ENCODE measurements at regions not wholly inside any gene's neighbourhood (a gene's known extent, or its start where the extent isn't known, plus 50 kb on each side); places are given as distances from the start of the nearest gene placed in this dataset.
A peak's percentile ranks its signal among the peaks of the same experiment; 100 is the strongest.
"Not testable (repeated sequence)": the region's sequence is repeated elsewhere in the genome, so short reads cannot be mapped to it uniquely, and the experiment has no call there.

DNA sequence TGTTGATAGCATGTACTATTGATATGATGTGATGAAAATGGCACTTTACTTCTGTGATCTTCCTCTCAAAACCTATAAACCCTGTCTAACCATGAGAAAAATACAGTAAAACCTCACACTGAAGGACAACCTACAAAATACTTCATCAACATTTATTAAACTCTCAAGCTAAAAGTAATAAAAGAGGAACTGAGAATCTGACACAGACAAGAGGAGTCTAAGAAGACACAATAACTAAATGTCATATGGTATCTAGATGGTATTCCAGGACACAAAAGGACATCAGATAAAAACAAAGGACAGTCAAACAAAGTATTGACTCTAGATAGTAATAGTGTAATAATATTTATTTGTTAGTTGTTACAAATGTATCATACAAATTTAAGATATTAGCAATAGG lies 655.3 kb downstream of the SH3BGRL start:
- DNase-seq, result no peak

- DNase-seq, result no peak
Observed at GRCh38 chrX:81866873-81867272, 665.0 kb downstream of the SH3BGRL start.

DNA sequence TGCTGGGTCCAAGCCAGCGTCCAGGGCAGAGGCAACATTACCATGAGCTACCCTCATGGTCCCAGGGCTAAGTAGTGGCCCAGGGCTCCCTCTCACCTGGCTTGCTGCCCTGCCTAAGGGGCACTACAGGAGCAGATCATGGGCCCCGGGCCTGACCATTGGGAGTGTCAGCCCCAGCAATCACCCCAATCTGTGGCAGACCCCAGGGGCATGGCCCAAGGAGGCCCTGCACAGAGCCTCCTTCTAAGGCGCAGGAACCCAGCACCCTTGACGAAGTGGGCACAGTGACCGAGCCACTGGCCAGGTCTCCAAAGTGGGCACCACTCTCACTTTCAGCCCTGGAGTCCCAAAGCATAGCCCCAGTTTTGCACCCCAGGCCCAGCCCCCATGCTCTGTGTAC lies 667.1 kb downstream of the SH3BGRL start:
- no peak for DNase-seq

DNA sequence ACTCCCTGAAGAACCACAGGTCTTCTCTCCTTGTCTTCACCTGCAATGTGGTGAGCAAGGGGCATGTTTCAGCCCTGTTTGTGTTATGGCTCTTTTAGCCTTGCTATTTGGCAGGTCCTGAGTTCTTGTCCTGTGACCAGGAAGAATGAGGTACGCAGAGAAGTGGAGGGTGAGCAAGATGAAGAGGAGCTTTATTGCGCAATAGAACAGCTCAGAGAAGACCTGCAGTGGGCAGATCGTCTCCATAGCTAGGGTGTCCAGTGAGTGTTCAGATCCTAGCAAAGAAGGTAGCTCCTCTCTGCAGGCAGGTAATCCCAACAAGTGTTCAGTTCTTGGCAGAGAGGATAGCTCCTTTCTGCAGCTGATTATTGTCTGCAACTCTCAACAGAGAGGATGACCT lies 672.9 kb downstream of the SH3BGRL start:
- no peak for DNase-seq

GRCh38 chrX:81875800-81876199 lies 673.9 kb downstream of the SH3BGRL start:
- no peak for DNase-seq

DNA sequence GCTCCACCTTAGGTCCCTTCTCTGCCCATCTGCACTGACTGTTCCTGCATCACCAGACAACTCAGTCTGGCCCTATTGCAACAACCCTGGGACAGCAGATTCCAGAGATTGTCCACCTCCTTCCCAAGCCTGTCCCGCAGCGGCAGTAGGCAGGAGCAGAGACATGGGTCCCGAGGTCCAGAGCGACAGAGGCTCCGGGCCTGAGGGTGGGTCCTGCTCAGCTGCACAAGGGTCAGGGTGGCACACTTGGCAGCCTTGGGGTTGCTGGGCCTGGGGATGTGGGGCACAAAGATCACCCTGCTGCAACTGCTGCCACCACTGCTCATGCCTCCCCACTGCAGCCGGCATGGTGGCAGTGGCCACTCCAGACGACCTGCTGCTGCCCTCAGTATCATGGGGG lies 674.5 kb downstream of the SH3BGRL start:
- DNase-seq, result no peak

GRCh38 chrX:81890521-81890920 lies 688.6 kb downstream of the SH3BGRL start:
- DNase-seq, result no peak

- no peak for DNase-seq
Observed at GRCh38 chrX:81900522-81900921, 698.6 kb downstream of the SH3BGRL start.

- DNase-seq, result no peak
Observed at GRCh38 chrX:81925812-81926211, 723.9 kb downstream of the SH3BGRL start.

DNA sequence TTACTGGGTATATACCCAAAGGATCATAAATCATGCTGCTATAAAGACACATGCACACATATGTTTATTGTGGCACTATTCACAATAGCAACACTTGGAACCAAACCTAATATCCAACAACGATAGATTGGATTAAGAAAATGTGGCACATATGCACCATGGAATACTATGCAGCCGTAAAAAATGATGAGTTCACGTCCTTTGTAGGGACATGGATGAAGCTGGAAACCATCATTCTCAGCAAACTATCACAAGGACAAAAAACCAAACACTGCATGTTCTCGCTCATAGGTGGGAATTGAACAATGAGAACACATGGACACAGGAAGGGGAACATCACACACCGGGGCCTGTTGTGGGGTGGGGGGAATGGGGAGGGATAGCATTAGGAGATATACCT lies 744.0 kb downstream of the SH3BGRL start:
- not testable (repeated sequence) for DNase-seq

GRCh38 chrX:81957318-81957717 lies 755.4 kb downstream of the SH3BGRL start:
- no peak for DNase-seq

GRCh38 chrX:81957900-81958545 lies 756.1 kb downstream of the SH3BGRL start:
- DNase-seq, result peak in 1 of 2 donors; percentile 33

- DNase-seq, result no peak
Observed at GRCh38 chrX:81959964-81960363, 758.1 kb downstream of the SH3BGRL start.

GRCh38 chrX:81974413-81974812 lies 772.5 kb downstream of the SH3BGRL start:
- not testable (repeated sequence) for DNase-seq

- no peak for DNase-seq
Observed at GRCh38 chrX:81979806-81980515, 778.1 kb downstream of the SH3BGRL start.

- not testable (repeated sequence) for DNase-seq
Observed at GRCh38 chrX:81987217-81987616, 785.3 kb downstream of the SH3BGRL start.

- no peak for DNase-seq
Observed at GRCh38 chrX:81996166-81996565, 794.3 kb downstream of the SH3BGRL start.

- no peak for DNase-seq
Observed at GRCh38 chrX:82029571-82030218, 827.8 kb downstream of the SH3BGRL start.

DNA sequence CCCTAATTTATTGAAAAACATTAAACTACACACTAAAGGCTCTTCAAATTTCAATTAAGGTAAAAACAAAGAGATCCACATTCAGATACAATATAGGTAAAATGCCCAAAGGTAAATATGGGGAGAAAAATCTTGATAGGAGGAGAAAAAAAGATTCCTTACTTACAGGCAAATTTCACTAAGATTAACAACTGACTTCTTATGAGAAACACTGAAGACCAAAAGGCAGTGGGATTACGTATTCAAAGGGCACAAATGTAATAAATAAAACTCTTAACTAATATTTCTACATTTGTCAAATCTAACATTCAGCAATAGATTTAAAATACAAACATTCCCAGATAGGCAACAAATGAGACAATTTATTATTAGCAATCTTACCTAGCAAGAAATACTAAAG lies 829.3 kb downstream of the SH3BGRL start:
- no peak for DNase-seq

GRCh38 chrX:82038793-82039192 lies 836.9 kb downstream of the SH3BGRL start:
- DNase-seq, result no peak

DNA sequence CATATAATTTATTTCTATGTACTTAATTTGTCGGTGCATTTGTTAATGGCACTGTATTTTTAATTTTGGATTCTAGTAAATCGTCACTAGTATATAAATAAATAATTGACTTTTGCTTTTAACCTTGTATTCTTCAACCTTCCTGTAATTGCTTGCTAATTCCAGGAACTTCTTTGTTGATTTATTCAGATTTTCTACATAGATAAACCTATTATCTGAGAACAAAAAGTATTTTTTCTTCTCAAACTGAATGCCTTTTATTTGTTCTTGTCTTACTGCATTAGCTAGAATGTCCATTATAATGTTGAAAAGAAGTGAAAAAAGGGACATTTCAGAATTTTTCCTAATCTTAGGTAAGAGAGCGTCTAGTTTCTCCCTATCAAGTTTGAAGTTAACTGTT lies 839.1 kb downstream of the SH3BGRL start:
- DNase-seq, result no peak

GRCh38 chrX:82058728-82059127 lies 856.8 kb downstream of the SH3BGRL start:
- DNase-seq, result no peak

- DNase-seq, result no peak
Observed at GRCh38 chrX:82070948-82071347, 869.0 kb downstream of the SH3BGRL start.

- DNase-seq, result no peak
Observed at GRCh38 chrX:82081027-82081426, 879.1 kb downstream of the SH3BGRL start.

Data from CD4-positive, alpha-beta T cell treated with Interleukin-1 beta for 1 hour (primary cell).